ENCODE measurements at regions not wholly inside any gene's neighbourhood (a gene's known extent, or its start where the extent isn't known, plus 50 kb on each side); places are given as distances from the start of the nearest gene placed in this dataset.

DNA sequence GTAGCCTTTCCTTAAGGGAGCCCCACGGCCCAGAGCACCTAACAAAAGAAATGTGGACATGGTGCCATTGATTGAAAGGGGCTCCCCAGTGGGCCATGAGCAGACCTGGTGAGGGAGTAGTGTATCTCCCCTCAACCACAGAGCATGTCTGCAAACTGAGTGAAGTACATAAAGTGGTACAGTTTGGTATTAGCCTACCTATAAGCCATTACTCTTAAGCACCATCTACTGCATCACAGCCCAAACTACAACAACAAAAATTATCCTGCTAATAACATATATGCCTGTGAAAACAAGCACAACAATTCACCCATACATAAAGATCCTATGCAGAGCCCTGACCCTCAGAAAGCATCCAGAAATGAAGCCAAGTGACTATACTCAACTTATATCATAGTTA lies 407.8 kb downstream of the PTPRC start:
- Histone ChIP-seq H3K27ac (no peak overlapping the region), H3K4me1 (no peaks in the 10 kb centered on the region), H3K27me3 (no peaks in the 10 kb centered on the region), H3K36me3 (no peaks in the 10 kb centered on the region), H3K9me3 (no peaks in the 10 kb centered on the region), H3K4me3 (no peak overlapping the region)
- WGBS: no CpG with 5 or more reads among the region's 1 CpG
- TF ChIP-seq POLR2AphosphoS5 (IDR thresholded peaks at IDR 0.05) (no peak), POLR2A (IDR thresholded peaks at IDR 0.05) (no peak), EP300 (IDR thresholded peaks at IDR 0.05) (no peak)
- TF ChIP-seq, protein P1, sequence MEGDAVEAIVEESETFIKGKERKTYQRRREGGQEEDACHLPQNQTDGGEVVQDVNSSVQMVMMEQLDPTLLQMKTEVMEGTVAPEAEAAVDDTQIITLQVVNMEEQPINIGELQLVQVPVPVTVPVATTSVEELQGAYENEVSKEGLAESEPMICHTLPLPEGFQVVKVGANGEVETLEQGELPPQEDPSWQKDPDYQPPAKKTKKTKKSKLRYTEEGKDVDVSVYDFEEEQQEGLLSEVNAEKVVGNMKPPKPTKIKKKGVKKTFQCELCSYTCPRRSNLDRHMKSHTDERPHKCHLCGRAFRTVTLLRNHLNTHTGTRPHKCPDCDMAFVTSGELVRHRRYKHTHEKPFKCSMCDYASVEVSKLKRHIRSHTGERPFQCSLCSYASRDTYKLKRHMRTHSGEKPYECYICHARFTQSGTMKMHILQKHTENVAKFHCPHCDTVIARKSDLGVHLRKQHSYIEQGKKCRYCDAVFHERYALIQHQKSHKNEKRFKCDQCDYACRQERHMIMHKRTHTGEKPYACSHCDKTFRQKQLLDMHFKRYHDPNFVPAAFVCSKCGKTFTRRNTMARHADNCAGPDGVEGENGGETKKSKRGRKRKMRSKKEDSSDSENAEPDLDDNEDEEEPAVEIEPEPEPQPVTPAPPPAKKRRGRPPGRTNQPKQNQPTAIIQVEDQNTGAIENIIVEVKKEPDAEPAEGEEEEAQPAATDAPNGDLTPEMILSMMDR (IDR thresholded peaks at IDR 0.05): no peak
- DNase-seq (ENCODE audit: low spot score in 2 of 2): no peak

- Histone ChIP-seq H3K4me1 (no peaks in the 10 kb centered on the region), H3K27ac (no peak overlapping the region), H3K27me3 (no peaks in the 10 kb centered on the region), H3K4me3 (no peak overlapping the region), H3K9me3 (no peaks in the 10 kb centered on the region), H3K36me3 (no peaks in the 10 kb centered on the region)
- WGBS: 96% methylated on average over 1 of the region's 1 CpG
- TF ChIP-seq, protein P1 (IDR thresholded peaks at IDR 0.05): no peak
- TF ChIP-seq EP300 (IDR thresholded peaks at IDR 0.05): no peak
- no peak for TF ChIP-seq POLR2AphosphoS5 (IDR thresholded peaks at IDR 0.05)
- no peak for TF ChIP-seq POLR2A (IDR thresholded peaks at IDR 0.05)
- DNase-seq (ENCODE audit: low spot score in 2 of 2): no peak
Observed at GRCh38 chr1:199054694-199055093, 415.9 kb downstream of the PTPRC start.

- WGBS: 86% methylated on average over 1 of the region's 1 CpG
- Histone ChIP-seq H3K4me1 (no peaks in the 10 kb centered on the region), H3K27me3 (no peaks in the 10 kb centered on the region), H3K27ac (no peak overlapping the region), H3K9me3 (no peaks in the 10 kb centered on the region), H3K36me3 (no peaks in the 10 kb centered on the region), H3K4me3 (no peak overlapping the region)
- TF ChIP-seq EP300 (IDR thresholded peaks at IDR 0.05) (no peak), POLR2A (IDR thresholded peaks at IDR 0.05) (no peak), POLR2AphosphoS5 (IDR thresholded peaks at IDR 0.05) (no peak)
- TF ChIP-seq, protein P1 (IDR thresholded peaks at IDR 0.05): no peak
- no peak for DNase-seq (ENCODE audit: low spot score in 2 of 2)
Observed at GRCh38 chr1:199057322-199057721, 418.5 kb downstream of the PTPRC start.

- H3K27ac ChIP-seq: no peak overlapping the region
- no peaks in the 10 kb centered on the region for H3K36me3 ChIP-seq
- TF ChIP-seq POLR2A (IDR thresholded peaks at IDR 0.05) (no peak), EP300 (IDR thresholded peaks at IDR 0.05) (no peak), POLR2AphosphoS5 (IDR thresholded peaks at IDR 0.05) (no peak)
- TF ChIP-seq, protein P1 (IDR thresholded peaks at IDR 0.05): no peak
- no peak overlapping the region for H3K4me3 ChIP-seq
- H3K9me3 ChIP-seq: no peaks in the 10 kb centered on the region
- 80% methylated on average over 4 of the region's 4 CpGs for WGBS
- DNase-seq (ENCODE audit: low spot score in 2 of 2): no peak
- no peaks in the 10 kb centered on the region for H3K4me1 ChIP-seq
- no peaks in the 10 kb centered on the region for H3K27me3 ChIP-seq
Observed at GRCh38 chr1:199058281-199058680, 419.4 kb downstream of the PTPRC start.

GRCh38 chr1:199064971-199065370 lies 426.1 kb downstream of the PTPRC start:
- no peak for DNase-seq (ENCODE audit: low spot score in 2 of 2)
- no peaks in the 10 kb centered on the region for H3K9me3 ChIP-seq
- H3K4me1 ChIP-seq: no peaks in the 10 kb centered on the region
- H3K27me3 ChIP-seq: no peaks in the 10 kb centered on the region
- no peak overlapping the region for H3K27ac ChIP-seq
- TF ChIP-seq, protein P1 (IDR thresholded peaks at IDR 0.05): no peak
- TF ChIP-seq POLR2AphosphoS5 (IDR thresholded peaks at IDR 0.05) (no peak), EP300 (IDR thresholded peaks at IDR 0.05) (no peak), POLR2A (IDR thresholded peaks at IDR 0.05) (no peak)
- no peak overlapping the region for H3K4me3 ChIP-seq
- no peaks in the 10 kb centered on the region for H3K36me3 ChIP-seq
- 97% methylated on average over 1 of the region's 1 CpG for WGBS

All from suprapubic skin (tissue), 4 donors.